ENCODE measurements at regions not wholly inside any gene's neighbourhood (a gene's known extent, or its start where the extent isn't known, plus 50 kb on each side); places are given as distances from the start of the nearest gene placed in this dataset.

GRCh38 chr4:13166214-13166613, 317.9 kb downstream of the RAB28 start:
- Histone ChIP-seq H3K9me2 (replicated peaks; ENCODE audit: insufficient read depth, low read length) (no peaks in the 10 kb centered on the region), H3F3A (ENCODE audit: insufficient read depth, low read length) (no peaks in the 10 kb centered on the region), H3K9me3 (replicated peaks; ENCODE audit: insufficient read depth, low read length) (no peaks in the 10 kb centered on the region), H3K27me3 (replicated peaks; ENCODE audit: insufficient read depth, low read length) (no peaks in the 10 kb centered on the region), H3K79me2 (ENCODE audit: low read length) (no peaks in the 10 kb centered on the region), H4K20me1 (ENCODE audit: insufficient read depth, low read length) (no peaks in the 10 kb centered on the region), H3K4me2 (ENCODE audit: low read depth, low read length) (no peak overlapping the region), H3K4me3 (ENCODE audit: low read length) (no peak overlapping the region), H2AFZ (ENCODE audit: low read length) (no peak overlapping the region), H3K27ac (ENCODE audit: low read length) (no peak overlapping the region), H3K36me3 (replicated peaks; ENCODE audit: insufficient read depth, low read length) (no peaks in the 10 kb centered on the region), H3K9ac (ENCODE audit: low read length) (no peak overlapping the region), H3K4me1 (ENCODE audit: low read length) (no peaks in the 10 kb centered on the region)
- TF ChIP-seq EZH2 (optimal IDR thresholded peaks at IDR 0.05; ENCODE audit: low read depth, low read length) (no peak), CTCF (IDR thresholded peaks at IDR 0.05; ENCODE audit: low read length) (no peak), EZH2phosphoT487 (IDR thresholded peaks at IDR 0.05; ENCODE audit: low read length) (no peak)
- DNase-seq = no peak

- no peak overlapping the region for H3K9ac ChIP-seq (ENCODE audit: low read length)
- H4K20me1 ChIP-seq (ENCODE audit: insufficient read depth, low read length) = no peaks in the 10 kb centered on the region
- no peak overlapping the region for H3K27ac ChIP-seq (ENCODE audit: low read length)
- no peaks in the 10 kb centered on the region for H3K9me3 ChIP-seq (replicated peaks; ENCODE audit: insufficient read depth, low read length)
- DNase-seq = no peak
- H3K4me1 ChIP-seq (ENCODE audit: low read length) = no peaks in the 10 kb centered on the region
- no peaks in the 10 kb centered on the region for H3K79me2 ChIP-seq (ENCODE audit: low read length)
- no peak overlapping the region for H2AFZ ChIP-seq (ENCODE audit: low read length)
- no peaks in the 10 kb centered on the region for H3K36me3 ChIP-seq (replicated peaks; ENCODE audit: insufficient read depth, low read length)
- no peaks in the 10 kb centered on the region for H3K9me2 ChIP-seq (replicated peaks; ENCODE audit: insufficient read depth, low read length)
- no peak overlapping the region for H3K4me2 ChIP-seq (ENCODE audit: low read depth, low read length)
- TF ChIP-seq CTCF (IDR thresholded peaks at IDR 0.05; ENCODE audit: low read length) = no peak
- no peak for TF ChIP-seq EZH2 (optimal IDR thresholded peaks at IDR 0.05; ENCODE audit: low read depth, low read length)
- TF ChIP-seq EZH2phosphoT487 (IDR thresholded peaks at IDR 0.05; ENCODE audit: low read length) = no peak
- H3K27me3 ChIP-seq (replicated peaks; ENCODE audit: insufficient read depth, low read length) = no peaks in the 10 kb centered on the region
- no peak overlapping the region for H3K4me3 ChIP-seq (ENCODE audit: low read length)
- H3F3A ChIP-seq (ENCODE audit: insufficient read depth, low read length) = no peaks in the 10 kb centered on the region
These were observed 319.3 kb downstream of the RAB28 start for GRCh38 chr4:13164783-13165331.

GRCh38 chr4:13162886-13163285, 321.3 kb downstream of the RAB28 start:
- no peak for DNase-seq
- H3K4me3 ChIP-seq (ENCODE audit: low read length) = no peak overlapping the region
- H3K4me1 ChIP-seq (ENCODE audit: low read length) = no peaks in the 10 kb centered on the region
- H2AFZ ChIP-seq (ENCODE audit: low read length) = no peak overlapping the region
- H3F3A ChIP-seq (ENCODE audit: insufficient read depth, low read length) = no peaks in the 10 kb centered on the region
- no peaks in the 10 kb centered on the region for H4K20me1 ChIP-seq (ENCODE audit: insufficient read depth, low read length)
- H3K79me2 ChIP-seq (ENCODE audit: low read length) = no peaks in the 10 kb centered on the region
- no peaks in the 10 kb centered on the region for H3K9me2 ChIP-seq (replicated peaks; ENCODE audit: insufficient read depth, low read length)
- no peak overlapping the region for H3K27ac ChIP-seq (ENCODE audit: low read length)
- no peaks in the 10 kb centered on the region for H3K27me3 ChIP-seq (replicated peaks; ENCODE audit: insufficient read depth, low read length)
- H3K9me3 ChIP-seq (replicated peaks; ENCODE audit: insufficient read depth, low read length) = no peaks in the 10 kb centered on the region
- no peak overlapping the region for H3K4me2 ChIP-seq (ENCODE audit: low read depth, low read length)
- H3K9ac ChIP-seq (ENCODE audit: low read length) = no peak overlapping the region
- no peaks in the 10 kb centered on the region for H3K36me3 ChIP-seq (replicated peaks; ENCODE audit: insufficient read depth, low read length)
- TF ChIP-seq CTCF (IDR thresholded peaks at IDR 0.05; ENCODE audit: low read length) = no peak
- TF ChIP-seq EZH2 (optimal IDR thresholded peaks at IDR 0.05; ENCODE audit: low read depth, low read length) = no peak
- TF ChIP-seq EZH2phosphoT487 (IDR thresholded peaks at IDR 0.05; ENCODE audit: low read length) = no peak
